NOMO-1 treated with dmso at 0.1 percent for 144 hours (cell line): ENCODE measurements at regions not wholly inside any gene's neighbourhood (a gene's known extent, or its start where the extent isn't known, plus 50 kb on each side); places are given as distances from the start of the nearest gene placed in this dataset.

Experiments used
- DNase-seq: peaks from one replicate; lab custom pipeline; 2025; ENCODE audit not compliant: unreplicated experiment; lab: John Stamatoyannopoulos, UW

DNA sequence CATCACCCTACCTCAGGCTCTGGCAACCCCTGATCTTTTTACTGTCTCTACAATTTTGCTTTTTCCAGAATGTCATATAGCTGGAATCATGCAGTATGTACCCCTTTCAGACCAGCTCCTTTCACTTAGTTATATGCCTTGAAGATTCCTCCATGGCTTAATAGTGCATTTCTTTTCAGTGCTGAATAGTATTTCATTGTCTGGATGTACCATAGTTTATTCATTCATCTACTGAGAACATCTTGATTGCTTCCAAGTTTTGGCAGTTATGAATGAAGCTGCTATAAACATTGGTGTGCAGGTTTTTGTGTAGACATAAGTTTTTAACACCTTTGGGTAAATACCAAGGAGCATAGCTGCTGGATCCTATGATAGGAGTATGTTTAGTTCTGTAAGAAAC, 50.8 kb upstream of the ANP32A start:
- no peak for DNase-seq

DNA sequence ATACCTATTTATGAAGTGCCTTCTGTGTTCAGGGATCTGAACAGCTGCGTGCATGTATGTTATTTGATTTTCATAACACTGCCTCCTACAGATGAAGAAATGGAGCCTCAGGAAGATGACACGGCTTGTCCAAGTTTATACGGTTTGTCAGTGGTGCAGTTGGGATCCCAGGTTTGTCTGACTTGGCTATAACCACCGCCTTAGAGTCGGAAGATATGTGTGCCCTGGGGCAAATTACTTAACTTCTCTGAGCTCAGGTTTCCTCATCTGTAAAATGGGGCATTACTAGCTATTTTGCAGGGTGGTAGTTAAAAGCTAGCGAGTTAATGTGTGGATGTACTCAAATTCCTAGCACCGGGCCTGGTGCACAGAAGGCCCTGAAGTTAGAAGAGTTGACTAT, 54.1 kb upstream of the ANP32A start:
- no peak for DNase-seq

DNA sequence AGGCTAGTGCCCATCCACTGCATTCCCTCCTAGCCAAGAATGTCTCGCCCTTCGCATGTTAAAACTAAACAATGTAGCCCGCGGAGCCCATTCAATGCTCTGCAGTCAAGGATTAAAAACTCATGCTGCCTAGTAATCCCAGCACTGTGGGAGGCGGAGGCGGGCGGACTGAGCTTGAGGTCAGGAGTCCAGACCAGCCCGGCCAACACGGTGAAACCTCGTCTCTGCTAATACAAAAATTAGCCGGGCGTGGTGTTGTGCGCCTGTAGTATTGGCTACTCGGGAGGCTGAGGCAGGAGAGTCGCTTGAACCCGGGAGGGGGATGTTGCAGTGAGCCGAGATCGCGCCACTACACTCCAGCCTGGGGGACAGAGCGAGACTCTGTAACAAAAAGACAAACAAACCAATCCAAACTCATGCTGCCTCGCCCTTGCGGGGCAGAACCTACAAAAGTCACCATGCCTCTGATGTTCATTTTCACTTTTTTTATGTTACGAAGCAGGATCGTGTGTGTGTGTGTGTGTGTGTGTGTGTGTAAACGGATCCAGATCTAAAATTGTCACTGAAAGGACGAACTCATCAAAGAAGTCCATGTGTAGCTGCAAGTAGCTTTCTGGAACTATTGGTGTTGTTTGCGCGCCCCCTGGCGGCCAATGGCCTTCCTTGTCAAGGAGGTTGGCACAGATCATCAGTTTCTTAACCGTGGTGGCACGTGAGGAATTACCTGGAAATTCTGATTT, 54.8 kb upstream of the SPESP1 start:
- DNase-seq, result peak; percentile 9

DNA sequence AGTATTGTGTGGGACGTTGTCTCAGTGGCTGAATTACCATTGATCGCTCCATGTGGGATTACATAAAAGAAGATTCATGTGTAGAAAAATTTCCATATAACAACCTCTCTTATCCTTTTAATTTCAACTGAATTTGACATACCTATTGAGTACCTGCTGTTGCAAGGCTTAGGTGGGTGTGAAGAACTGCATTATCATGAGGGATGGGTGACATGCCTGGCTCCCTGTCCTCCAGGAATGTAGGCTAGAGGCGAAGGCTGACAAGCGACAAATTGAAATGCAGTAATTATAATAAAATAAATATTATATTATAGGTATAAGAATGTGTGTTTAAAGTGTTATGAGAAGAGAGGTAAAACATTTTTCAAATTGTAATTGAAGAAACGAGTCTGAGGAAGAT, 52.7 kb upstream of the SPESP1 start:
- no peak for DNase-seq

DNA sequence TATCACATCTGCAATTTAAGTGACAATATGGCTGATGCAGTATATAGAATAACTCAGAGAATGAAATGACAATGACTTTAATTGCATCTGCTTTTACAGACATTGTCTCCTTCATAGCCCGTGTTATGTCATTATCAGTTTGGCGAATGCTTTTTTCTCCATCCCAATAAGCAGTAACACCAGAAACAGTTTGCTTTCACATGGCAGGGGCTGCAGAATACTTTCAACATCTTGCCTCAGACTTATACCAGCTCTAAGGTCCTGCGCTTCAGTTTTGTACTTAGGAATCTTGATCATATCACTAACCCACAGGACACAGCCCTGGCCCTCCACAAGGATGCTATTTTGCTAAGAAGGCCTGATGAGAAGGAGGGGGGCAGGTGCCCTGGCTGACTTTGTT, 49.9 kb upstream of the SPESP1 start:
- no peak for DNase-seq
